Neural crest cell (in vitro differentiated cells): ENCODE measurements at regions not wholly inside any gene's neighbourhood (a gene's known extent, or its start where the extent isn't known, plus 50 kb on each side); places are given as distances from the start of the nearest gene placed in this dataset.
"Not testable (repeated sequence)": the region's sequence is repeated elsewhere in the genome, so short reads cannot be mapped to it uniquely, and the experiment has no call there.

Experiments
- DNase-seq: peaks from one replicate; pipeline ENCODE4 v3.0.0; 2021; ENCODE audit warnings: low read depth, mixed read lengths, low spot score
- H3K27ac Mint-ChIP-seq: one replicate; pipeline ENCODE4 v1.8.0; 2021; ENCODE audit warnings: mild to moderate bottlenecking, mixed read lengths; ENCODE audit not compliant: unreplicated experiment
- H3K27me3 Mint-ChIP-seq: 2 replicates; pipeline ENCODE4 v1.8.0; 2021; ENCODE audit warnings: low read depth, mild to moderate bottlenecking, mixed read lengths
- H3K36me3 Mint-ChIP-seq: 2 replicates; pipeline ENCODE4 v1.8.0; 2021; ENCODE audit warnings: low read depth, mild to moderate bottlenecking, mixed read lengths
- H3K4me1 Mint-ChIP-seq: 2 replicates; pipeline ENCODE4 v1.8.0; 2021; ENCODE audit warnings: mixed read lengths
- H3K4me3 Mint-ChIP-seq: one replicate; pipeline ENCODE4 v1.8.0; 2021; ENCODE audit warnings: mild to moderate bottlenecking, mixed read lengths
- H3K9me3 Mint-ChIP-seq: 2 replicates; pipeline ENCODE4 v1.8.0; 2021; ENCODE audit warnings: mixed read lengths
- CTCF ChIP-seq: fragments of 200-600 bp; sonication (generic); conservative IDR thresholded peaks from 2 replicates; pipeline ENCODE4 v1.5.0; 2021; ENCODE audit warnings: antibody characterized with exemption, mild to moderate bottlenecking

GRCh38 chr2:192515937-192516336 is 321.2 kb upstream of the TMEFF2 start:
- TF ChIP-seq CTCF: no peak
- no peaks in the 10 kb centered on the region for H3K4me1 Mint-ChIP-seq
- no peak for DNase-seq
- H3K4me3 Mint-ChIP-seq: no peak overlapping the region
- H3K27me3 Mint-ChIP-seq: no peaks in the 10 kb centered on the region
- H3K9me3 Mint-ChIP-seq: no peaks in the 10 kb centered on the region
- H3K27ac Mint-ChIP-seq: no peak overlapping the region
- H3K36me3 Mint-ChIP-seq: no peaks in the 10 kb centered on the region

GRCh38 chr2:192513575-192513974 is 318.8 kb upstream of the TMEFF2 start:
- Mint-ChIP-seq H3K36me3 (no peaks in the 10 kb centered on the region), H3K9me3 (peaks cover 2% of the 10 kb centered on the region), H3K27ac (no peak overlapping the region), H3K4me1 (no peaks in the 10 kb centered on the region), H3K27me3 (no peaks in the 10 kb centered on the region), H3K4me3 (no peak overlapping the region)
- DNase-seq: no peak
- TF ChIP-seq CTCF: no peak

GRCh38 chr2:192507836-192508450 is 313.2 kb upstream of the TMEFF2 start:
- H3K36me3 Mint-ChIP-seq, H3K9me3 Mint-ChIP-seq, H3K27me3 Mint-ChIP-seq, H3K27ac Mint-ChIP-seq, H3K4me3 Mint-ChIP-seq, DNase-seq, H3K4me1 Mint-ChIP-seq: not testable (repeated sequence)

- Mint-ChIP-seq H3K27me3 (no peaks in the 10 kb centered on the region), H3K9me3 (no peaks in the 10 kb centered on the region)
Observed at GRCh38 chr2:192500550-192501200, 305.9 kb upstream of the TMEFF2 start.

GRCh38 chr2:192499476-192499875 is 304.7 kb upstream of the TMEFF2 start:
- Mint-ChIP-seq H3K4me1 (no peaks in the 10 kb centered on the region), H3K27ac (no peak overlapping the region), H3K9me3 (no peaks in the 10 kb centered on the region), H3K4me3 (no peak overlapping the region), H3K27me3 (no peaks in the 10 kb centered on the region), H3K36me3 (no peaks in the 10 kb centered on the region)
- DNase-seq: no peak
- no peak for TF ChIP-seq CTCF

More at GRCh38 chr2:192500550-192501200, 305.9 kb upstream of the TMEFF2 start:
- no peak overlapping the region for H3K27ac Mint-ChIP-seq
- no peak for DNase-seq
- TF ChIP-seq CTCF: no peak
- no peaks in the 10 kb centered on the region for H3K36me3 Mint-ChIP-seq
- H3K4me1 Mint-ChIP-seq: no peaks in the 10 kb centered on the region
- no peak overlapping the region for H3K4me3 Mint-ChIP-seq

- H3K9me3 Mint-ChIP-seq: no peaks in the 10 kb centered on the region
- TF ChIP-seq CTCF: no peak
- no peak overlapping the region for H3K27ac Mint-ChIP-seq
- H3K4me3 Mint-ChIP-seq: no peak overlapping the region
- no peaks in the 10 kb centered on the region for H3K27me3 Mint-ChIP-seq
- no peak for DNase-seq
- no peaks in the 10 kb centered on the region for H3K36me3 Mint-ChIP-seq
- no peaks in the 10 kb centered on the region for H3K4me1 Mint-ChIP-seq
Observed at GRCh38 chr2:192498747-192499146, 304.0 kb upstream of the TMEFF2 start.

- H3K4me1 Mint-ChIP-seq, H3K27ac Mint-ChIP-seq, H3K27me3 Mint-ChIP-seq, DNase-seq, H3K36me3 Mint-ChIP-seq, H3K9me3 Mint-ChIP-seq, H3K4me3 Mint-ChIP-seq: not testable (repeated sequence)
Observed at GRCh38 chr2:192488158-192488557, 293.4 kb upstream of the TMEFF2 start.
